ENCODE measurements at regions not wholly inside any gene's neighbourhood (a gene's known extent, or its start where the extent isn't known, plus 50 kb on each side); places are given as distances from the start of the nearest gene placed in this dataset.

DNA sequence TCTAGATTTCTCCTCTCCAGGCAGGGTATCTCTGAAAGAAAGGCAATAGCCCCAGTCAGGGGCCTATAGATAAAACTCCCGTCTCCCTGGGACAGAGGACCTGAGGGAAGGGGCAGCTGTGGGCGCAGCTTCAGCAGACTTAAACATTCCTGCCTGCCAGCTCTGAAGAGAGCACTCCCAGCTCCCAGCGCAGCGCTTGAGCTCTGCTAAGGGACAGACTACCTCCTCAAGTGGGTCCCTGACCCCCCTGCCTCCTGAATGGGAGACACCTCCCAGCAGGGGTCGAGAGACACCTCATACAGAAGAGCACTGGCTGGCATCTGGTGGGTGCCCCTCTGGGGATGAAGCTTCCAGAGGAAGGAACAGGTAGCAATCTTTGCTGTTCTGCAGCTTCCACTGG, 556.9 kb downstream of the EPM2A start:
- Mint-ChIP-seq H3K4me3 (no peak overlapping the region), H3K27me3 (ENCODE audit: low read depth) (no peaks in the 10 kb centered on the region), H3K27ac (no peak overlapping the region), H3K4me1 (no peaks in the 10 kb centered on the region), H3K36me3 (peaks cover 5% of the 10 kb centered on the region), H3K9me3 (peaks cover 46% of the 10 kb centered on the region)
- DNase-seq (ENCODE audit: low spot score in 2 of 2, unreplicated experiment in 2 of 2): no peak
- TF ChIP-seq, protein P1, sequence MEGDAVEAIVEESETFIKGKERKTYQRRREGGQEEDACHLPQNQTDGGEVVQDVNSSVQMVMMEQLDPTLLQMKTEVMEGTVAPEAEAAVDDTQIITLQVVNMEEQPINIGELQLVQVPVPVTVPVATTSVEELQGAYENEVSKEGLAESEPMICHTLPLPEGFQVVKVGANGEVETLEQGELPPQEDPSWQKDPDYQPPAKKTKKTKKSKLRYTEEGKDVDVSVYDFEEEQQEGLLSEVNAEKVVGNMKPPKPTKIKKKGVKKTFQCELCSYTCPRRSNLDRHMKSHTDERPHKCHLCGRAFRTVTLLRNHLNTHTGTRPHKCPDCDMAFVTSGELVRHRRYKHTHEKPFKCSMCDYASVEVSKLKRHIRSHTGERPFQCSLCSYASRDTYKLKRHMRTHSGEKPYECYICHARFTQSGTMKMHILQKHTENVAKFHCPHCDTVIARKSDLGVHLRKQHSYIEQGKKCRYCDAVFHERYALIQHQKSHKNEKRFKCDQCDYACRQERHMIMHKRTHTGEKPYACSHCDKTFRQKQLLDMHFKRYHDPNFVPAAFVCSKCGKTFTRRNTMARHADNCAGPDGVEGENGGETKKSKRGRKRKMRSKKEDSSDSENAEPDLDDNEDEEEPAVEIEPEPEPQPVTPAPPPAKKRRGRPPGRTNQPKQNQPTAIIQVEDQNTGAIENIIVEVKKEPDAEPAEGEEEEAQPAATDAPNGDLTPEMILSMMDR (IDR thresholded peaks at IDR 0.05; ENCODE audit: unreplicated experiment): no peak

DNA sequence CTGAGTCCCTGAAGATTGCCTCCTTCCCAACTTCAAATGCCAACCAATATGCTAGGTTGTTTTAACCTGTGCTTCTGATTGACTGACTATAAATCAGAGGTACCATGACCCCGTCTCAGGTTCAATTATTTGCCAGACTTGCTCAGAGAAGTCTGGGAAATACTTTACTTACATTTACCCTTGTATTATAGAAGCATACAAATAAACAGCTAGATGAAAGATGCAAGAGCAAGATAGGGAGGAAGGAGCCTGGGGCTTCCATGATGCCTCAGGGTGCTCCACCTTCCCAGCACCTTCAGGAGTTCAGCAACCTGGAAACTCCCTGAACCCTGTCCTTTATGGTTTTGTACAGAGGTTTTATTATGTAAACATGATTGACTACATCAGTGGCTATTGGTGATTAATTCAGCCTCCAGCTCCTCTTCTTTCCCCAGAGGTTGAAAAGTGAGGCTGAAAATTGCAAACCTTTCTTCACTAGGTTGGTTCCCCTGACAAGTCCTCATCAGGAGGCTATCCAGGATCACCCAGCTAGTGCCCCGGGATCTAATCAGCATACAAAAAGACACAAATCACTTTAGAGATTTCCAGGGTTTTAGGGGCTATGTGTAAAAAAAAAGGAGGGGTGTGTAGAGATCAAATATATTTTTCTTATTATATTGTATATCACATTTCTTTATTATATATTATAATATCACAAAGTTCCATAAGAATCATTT, 547.7 kb downstream of the EPM2A start:
- Mint-ChIP-seq H3K4me1 (peaks cover 8% of the 10 kb centered on the region), H3K27ac (no peak overlapping the region)

DNA sequence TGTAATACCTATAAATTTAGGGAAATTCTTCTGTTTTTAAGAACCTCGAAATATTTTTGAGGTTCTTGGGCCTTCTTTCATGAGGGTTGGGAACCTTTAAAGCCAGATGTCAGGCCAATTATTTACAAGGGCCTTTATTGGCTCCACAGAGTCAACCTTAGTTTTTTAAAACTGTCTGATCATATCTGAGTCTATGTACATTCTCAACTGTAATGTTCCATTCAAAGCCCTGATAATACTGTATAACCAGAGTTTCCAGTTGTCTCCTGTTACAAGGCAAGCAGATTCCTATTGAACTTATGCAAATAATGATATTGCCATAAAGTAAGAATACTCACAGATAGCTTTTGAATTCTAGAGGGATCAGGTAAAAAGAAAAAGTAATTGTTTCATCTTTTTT, 545.5 kb downstream of the EPM2A start:
- Mint-ChIP-seq H3K27me3 (ENCODE audit: low read depth) (no peaks in the 10 kb centered on the region), H3K4me1 (peaks cover 8% of the 10 kb centered on the region), H3K4me3 (no peak overlapping the region), H3K9me3 (peaks cover 9% of the 10 kb centered on the region), H3K27ac (no peak overlapping the region), H3K36me3 (no peaks in the 10 kb centered on the region)
- DNase-seq (ENCODE audit: low spot score in 2 of 2, unreplicated experiment in 2 of 2): no peak
- TF ChIP-seq, protein P1 (IDR thresholded peaks at IDR 0.05; ENCODE audit: unreplicated experiment): no peak

More for the DNA sequence above, 547.7 kb downstream of the EPM2A start:
- no peak overlapping the region for H3K4me3 Mint-ChIP-seq
- DNase-seq (ENCODE audit: low spot score in 2 of 2, unreplicated experiment in 2 of 2): no peak
- H3K36me3 Mint-ChIP-seq: no peaks in the 10 kb centered on the region
- no peaks in the 10 kb centered on the region for H3K27me3 Mint-ChIP-seq (ENCODE audit: low read depth)
- H3K9me3 Mint-ChIP-seq: peaks cover 22% of the 10 kb centered on the region
- TF ChIP-seq, protein P1 (IDR thresholded peaks at IDR 0.05; ENCODE audit: unreplicated experiment): no peak

DNA sequence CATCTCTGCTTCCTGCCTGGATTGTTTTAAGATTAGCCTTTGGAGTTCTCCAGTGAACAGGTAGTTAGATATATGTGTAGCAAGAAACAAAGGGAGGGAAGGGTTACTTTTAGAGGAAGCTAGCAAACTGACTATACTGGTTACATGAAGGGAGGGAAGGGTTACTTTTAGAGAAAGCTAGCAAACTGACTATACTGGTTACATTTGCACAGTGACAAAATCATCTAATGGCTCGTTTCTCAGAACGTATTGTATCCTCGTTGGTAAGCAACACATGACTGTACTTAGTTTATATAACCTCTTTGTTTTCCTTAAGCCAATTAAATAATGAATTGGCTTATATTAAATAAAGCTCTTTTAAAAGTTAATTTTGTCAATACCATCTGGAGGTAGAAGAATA, 540.9 kb downstream of the EPM2A start:
- Mint-ChIP-seq H3K9me3 (no peaks in the 10 kb centered on the region), H3K4me1 (peaks cover 8% of the 10 kb centered on the region), H3K27me3 (ENCODE audit: low read depth) (no peaks in the 10 kb centered on the region), H3K4me3 (no peak overlapping the region), H3K27ac (no peak overlapping the region), H3K36me3 (no peaks in the 10 kb centered on the region)
- TF ChIP-seq, protein P1 (IDR thresholded peaks at IDR 0.05; ENCODE audit: unreplicated experiment): no peak
- DNase-seq (ENCODE audit: low spot score in 2 of 2, unreplicated experiment in 2 of 2): no peak

DNA sequence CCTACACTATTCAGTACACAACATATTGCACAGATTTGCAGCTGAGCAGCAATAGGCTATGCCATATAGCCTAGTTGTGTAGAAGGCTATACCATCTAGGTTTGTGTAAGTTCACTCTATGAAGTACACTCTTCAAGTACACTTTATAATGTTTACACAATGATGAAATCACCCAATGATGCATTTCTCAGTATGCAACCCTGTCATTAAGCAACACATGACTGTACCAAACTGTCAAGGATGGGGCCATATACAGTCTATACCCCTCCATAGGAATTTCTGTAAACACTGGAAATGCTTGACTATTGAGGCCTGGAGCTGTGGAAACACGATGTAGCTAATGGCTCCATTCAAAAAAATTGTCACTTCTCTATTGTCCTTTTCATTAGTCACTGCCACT, 535.4 kb downstream of the EPM2A start:
- H3K9me3 Mint-ChIP-seq: no peaks in the 10 kb centered on the region
- no peak overlapping the region for H3K27ac Mint-ChIP-seq

More for the DNA sequence above, 535.4 kb downstream of the EPM2A start:
- Mint-ChIP-seq H3K36me3 (no peaks in the 10 kb centered on the region), H3K27me3 (ENCODE audit: low read depth) (no peaks in the 10 kb centered on the region), H3K4me3 (no peak overlapping the region), H3K4me1 (no peaks in the 10 kb centered on the region)
- no peak for DNase-seq (ENCODE audit: low spot score in 2 of 2, unreplicated experiment in 2 of 2)
- TF ChIP-seq, protein P1 (IDR thresholded peaks at IDR 0.05; ENCODE audit: unreplicated experiment): no peak
